Left ventricle myocardium inferior (tissue), 1 donor: ENCODE measurements at regions not wholly inside any gene's neighbourhood (a gene's known extent, or its start where the extent isn't known, plus 50 kb on each side); places are given as distances from the start of the nearest gene placed in this dataset.
"Not testable (repeated sequence)": the region's sequence is repeated elsewhere in the genome, so short reads cannot be mapped to it uniquely, and the experiment has no call there.

Experiments
- DNase-seq: peaks from one replicate; pipeline ENCODE4 v3.0.0-alpha.2; 2020
- H3K27ac ChIP-seq: fragments of 200-600 bp; replicated peaks from 2 replicates; pipeline ENCODE4 v1.8.0; 2021
- H3K27me3 ChIP-seq: fragments of 200-600 bp; 2 replicates; pipeline ENCODE4 v1.8.0; 2021; ENCODE audit warnings: low read depth
- H3K36me3 ChIP-seq: fragments of 200-600 bp; 2 replicates; pipeline ENCODE4 v1.8.0; 2021
- H3K4me1 ChIP-seq: fragments of 200-600 bp; 2 replicates; pipeline ENCODE4 v1.8.0; 2021
- H3K4me3 ChIP-seq: fragments of 200-600 bp; 2 replicates; pipeline ENCODE4 v1.8.0; 2021; ENCODE audit warnings: mild to moderate bottlenecking, moderate library complexity
- H3K9me3 ChIP-seq: fragments of 200-600 bp; replicated peaks from 2 replicates; pipeline ENCODE4 v1.8.0; 2021
- CTCF ChIP-seq: fragments of 200-600 bp; IDR thresholded peaks from 2 replicates; pipeline ENCODE4 v1.8.0; 2021; ENCODE audit warnings: antibody characterized with exemption, mild to moderate bottlenecking, borderline replicate concordance
- intact Hi-C: fragments of 100-400 bp; cut with micrococcal nuclease; formaldehyde crosslinking; loops from one replicate; pipeline ENCODE4 v1.11.0; 2022
- donor health status: DM: no; HTN: yes; CAD: no; lungs with severe emphysema.

- no peak for TF ChIP-seq CTCF
- intact Hi-C loops = no loop called here
- Histone ChIP-seq H3K27me3 (peaks cover 8% of the 10 kb centered on the region), H3K27ac (no peak overlapping the region), H3K4me1 (no peaks in the 10 kb centered on the region), H3K4me3 (no peak overlapping the region), H3K9me3 (no peaks in the 10 kb centered on the region), H3K36me3 (no peaks in the 10 kb centered on the region)
- DNase-seq = no peak
Observed at GRCh38 chr7:41567031-41567730, 135.7 kb downstream of the INHBA start.

- DNase-seq = no peak
- intact Hi-C loops = no loop called here
- H3K9me3 ChIP-seq = no peaks in the 10 kb centered on the region
- no peak for TF ChIP-seq CTCF
- H3K36me3 ChIP-seq = no peaks in the 10 kb centered on the region
- H3K4me3 ChIP-seq = no peak overlapping the region
- peaks cover 8% of the 10 kb centered on the region for H3K27me3 ChIP-seq
- no peak overlapping the region for H3K27ac ChIP-seq
- H3K4me1 ChIP-seq = no peaks in the 10 kb centered on the region
Observed at GRCh38 chr7:41566581-41566980, 136.3 kb downstream of the INHBA start.

GRCh38 chr7:41565655-41566054, 137.2 kb downstream of the INHBA start:
- Histone ChIP-seq H3K27ac (no peak overlapping the region), H3K27me3 (peaks cover 8% of the 10 kb centered on the region), H3K4me3 (no peak overlapping the region), H3K9me3 (no peaks in the 10 kb centered on the region), H3K4me1 (no peaks in the 10 kb centered on the region), H3K36me3 (no peaks in the 10 kb centered on the region)
- intact Hi-C loops = no loop called here
- TF ChIP-seq CTCF = no peak
- DNase-seq = no peak

- no peaks in the 10 kb centered on the region for H3K4me1 ChIP-seq
- no peaks in the 10 kb centered on the region for H3K9me3 ChIP-seq
- TF ChIP-seq CTCF = no peak
- H3K36me3 ChIP-seq = no peaks in the 10 kb centered on the region
- intact Hi-C loops = no loop called here
- H3K27me3 ChIP-seq = no peaks in the 10 kb centered on the region
- no peak overlapping the region for H3K4me3 ChIP-seq
- DNase-seq = no peak
- H3K27ac ChIP-seq = no peak overlapping the region
Observed at GRCh38 chr7:41559426-41559825, 143.5 kb downstream of the INHBA start.

GRCh38 chr7:41554481-41554880, 148.4 kb downstream of the INHBA start:
- H3K4me3 ChIP-seq = no peak overlapping the region
- intact Hi-C loops = no loop called here
- no peak for TF ChIP-seq CTCF

GRCh38 chr7:41550046-41550445, 152.8 kb downstream of the INHBA start:
- peaks cover 11% of the 10 kb centered on the region for H3K9me3 ChIP-seq
- intact Hi-C loops, H3K27me3 ChIP-seq, DNase-seq, H3K27ac ChIP-seq, H3K36me3 ChIP-seq, H3K4me1 ChIP-seq, H3K4me3 ChIP-seq: not testable (repeated sequence)

More at GRCh38 chr7:41554481-41554880, 148.4 kb downstream of the INHBA start:
- H3K9me3 ChIP-seq = peaks cover 11% of the 10 kb centered on the region
- no peak overlapping the region for H3K27ac ChIP-seq
- H3K27me3 ChIP-seq = no peaks in the 10 kb centered on the region
- H3K36me3 ChIP-seq = no peaks in the 10 kb centered on the region
- no peaks in the 10 kb centered on the region for H3K4me1 ChIP-seq
- no peak for DNase-seq
